Activated B cell treated with CpG ODN at 0.5 μM for 24 hours (primary cell): ENCODE measurements at regions not wholly inside any gene's neighbourhood (a gene's known extent, or its start where the extent isn't known, plus 50 kb on each side); places are given as distances from the start of the nearest gene placed in this dataset.

Source experiments
- ATAC-seq: fragments of 200-7000 bp; cut with Tn5 transposase; one replicate; pipeline ENCODE4 v1.10.0; 2021; ENCODE audit warnings: low read depth, mild to moderate bottlenecking, moderate library complexity
- CTCF ChIA-PET: fragments of 350-600 bp; sonication (Branson Sonifier 250); formaldehyde crosslinking; loops from one replicate; lab custom pipeline; 2021; ENCODE audit warnings: antibody characterized with exemption; lab: Charles Lee
- POLR2A ChIA-PET: fragments of 350-600 bp; sonication (Branson Sonifier 250); formaldehyde crosslinking; loops from one replicate; lab custom pipeline; 2021; ENCODE audit warnings: antibody characterized with exemption; lab: Charles Lee
- DNase-seq: peaks from one replicate; pipeline ENCODE4 v3.0.0; 2022
- H3K27ac Mint-ChIP-seq: one replicate; pipeline ENCODE4 v1.8.0; 2020; ENCODE audit warnings: mixed read lengths
- H3K27me3 Mint-ChIP-seq: one replicate; pipeline ENCODE4 v1.8.0; 2021; ENCODE audit warnings: mixed read lengths
- H3K36me3 Mint-ChIP-seq: one replicate; pipeline ENCODE4 v1.8.0; 2021; ENCODE audit warnings: low read depth, mixed read lengths
- H3K4me1 Mint-ChIP-seq: one replicate; pipeline ENCODE4 v1.8.0; 2021; ENCODE audit warnings: mixed read lengths
- H3K4me3 Mint-ChIP-seq: one replicate; pipeline ENCODE4 v1.8.0; 2020; ENCODE audit warnings: mild to moderate bottlenecking, mixed read lengths
- H3K9me3 Mint-ChIP-seq: one replicate; pipeline ENCODE4 v1.8.0; 2020; ENCODE audit warnings: mixed read lengths
- CTCF ChIP-seq: fragments of 200-600 bp; IDR thresholded peaks from one replicate; pipeline ENCODE4 v1.8.0; 2022; ENCODE audit warnings: antibody characterized with exemption, mild to moderate bottlenecking
- intact Hi-C: fragments of 100-400 bp; cut with micrococcal nuclease; formaldehyde crosslinking; loops from one replicate; pipeline ENCODE4 v1.15.1; 2024

- Mint-ChIP-seq H3K4me3 (no peak overlapping the region), H3K9me3 (no peaks in the 10 kb centered on the region), H3K27ac (no peak overlapping the region), H3K36me3 (no peaks in the 10 kb centered on the region), H3K4me1 (no peaks in the 10 kb centered on the region), H3K27me3 (peaks cover 38% of the 10 kb centered on the region)
- no peak for ATAC-seq
- TF ChIP-seq CTCF = no peak
- ChIA-PET CTCF (no interaction called here), POLR2A (no interaction called here)
- intact Hi-C loops = no loop called here
- DNase-seq = no peak
These were observed 102.0 kb upstream of the TSC22D2 start for GRCh38 chr3:150306083-150306482.

- ChIA-PET CTCF (interaction anchor here (1.0 kb wide), 1 partner anchor 106 kb away, joined by 3 read pairs; no protein-coding TSS in a partner anchor), POLR2A (no interaction called here)
- Mint-ChIP-seq H3K4me3 (no peak overlapping the region), H3K36me3 (no peaks in the 10 kb centered on the region), H3K27me3 (peaks cover 33% of the 10 kb centered on the region), H3K9me3 (no peaks in the 10 kb centered on the region), H3K27ac (no peak overlapping the region), H3K4me1 (no peaks in the 10 kb centered on the region)
- DNase-seq = no peak
- intact Hi-C loops = no loop called here
- no peak for TF ChIP-seq CTCF
- peak; percentile 37 for ATAC-seq
These were observed 104.3 kb upstream of the TSC22D2 start for GRCh38 chr3:150303768-150304167.

- Mint-ChIP-seq H3K36me3 (no peaks in the 10 kb centered on the region), H3K27me3 (peaks cover 22% of the 10 kb centered on the region), H3K27ac (no peak overlapping the region), H3K4me1 (no peaks in the 10 kb centered on the region), H3K9me3 (no peaks in the 10 kb centered on the region), H3K4me3 (no peak overlapping the region)
- intact Hi-C loops = no loop called here
- ChIA-PET CTCF (interaction anchor here (1.0 kb wide), 1 partner anchor 17 kb away, joined by 3 read pairs; no protein-coding TSS in a partner anchor), POLR2A (no interaction called here)
- no peak for TF ChIP-seq CTCF
- no peak for ATAC-seq
- no peak for DNase-seq
These were observed 105.9 kb upstream of the TSC22D2 start for GRCh38 chr3:150302246-150302645.

GRCh38 chr3:150300852-150301517 is 107.1 kb upstream of the TSC22D2 start:
- CTCF ChIA-PET = interaction anchor here (1.0 kb wide), 1 partner anchor 18 kb away, joined by 3 read pairs; no protein-coding TSS in a partner anchor
- DNase-seq = no peak
- intact Hi-C loops = no loop called here
- Mint-ChIP-seq H3K36me3 (no peaks in the 10 kb centered on the region), H3K4me1 (no peaks in the 10 kb centered on the region), H3K27ac (no peak overlapping the region), H3K4me3 (no peak overlapping the region), H3K27me3 (peaks cover 21% of the 10 kb centered on the region), H3K9me3 (no peaks in the 10 kb centered on the region)
- no peak for TF ChIP-seq CTCF
- POLR2A ChIA-PET = no interaction called here
- no peak for ATAC-seq

GRCh38 chr3:150300388-150300787 is 107.7 kb upstream of the TSC22D2 start:
- Mint-ChIP-seq H3K9me3 (no peaks in the 10 kb centered on the region), H3K27me3 (peaks cover 21% of the 10 kb centered on the region), H3K36me3 (no peaks in the 10 kb centered on the region), H3K4me3 (no peak overlapping the region), H3K4me1 (no peaks in the 10 kb centered on the region), H3K27ac (no peak overlapping the region)
- POLR2A ChIA-PET = no interaction called here
- intact Hi-C loops = no loop called here
- no peak for TF ChIP-seq CTCF
- ATAC-seq = no peak
- DNase-seq = no peak
- CTCF ChIA-PET = no interaction called here
